Fibroblast of lung (primary cell): ENCODE measurements at regions not wholly inside any gene's neighbourhood (a gene's known extent, or its start where the extent isn't known, plus 50 kb on each side); places are given as distances from the start of the nearest gene placed in this dataset.

ENCODE experiments used
- DNase-seq, 2 donors: peaks; one replicate each; pipeline versions ENCODE4 v3.0.0 to v3.0.0-alpha.2; 2010; ENCODE audit warnings: low read depth in 2 of 2
- H2AFZ ChIP-seq: 2 replicates; pipeline ENCODE4 v1.5.1; 2012; ENCODE audit warnings: low read length, control low read depth, inconsistent platforms
- H3K27ac ChIP-seq: 2 replicates; pipeline ENCODE4 v1.5.1; 2011; ENCODE audit warnings: low read length, control low read depth; ENCODE audit not compliant: insufficient read depth
- H3K27me3 ChIP-seq: 2 replicates; pipeline ENCODE4 v1.5.1; 2011; ENCODE audit warnings: mild to moderate bottlenecking, low read length; ENCODE audit not compliant: control insufficient read depth, insufficient read depth
- H3K36me3 ChIP-seq: 2 replicates; pipeline ENCODE4 v1.5.1; 2011; ENCODE audit warnings: low read length; ENCODE audit not compliant: control insufficient read depth, insufficient read depth
- H3K4me1 ChIP-seq: 2 replicates; pipeline ENCODE4 v1.5.1; 2011; ENCODE audit warnings: low read length; ENCODE audit not compliant: control insufficient read depth, insufficient read depth; ENCODE audit errors: extremely low read depth
- H3K4me2 ChIP-seq: 2 replicates; pipeline ENCODE4 v1.5.1; 2011; ENCODE audit warnings: low read length, control low read depth; ENCODE audit not compliant: insufficient read depth; ENCODE audit errors: extremely low read depth
- H3K4me3 ChIP-seq, 4 experiments: fragments of 200-600 bp in 1 of 4; sonication (generic) in 1 of 4; replicated peaks in 1 of 4; 2 replicates each; pipeline ENCODE4 v1.5.1; 2011 to 2016; ENCODE audit warnings: low read length in 4 of 4, low read depth in 3 of 4, mild to moderate bottlenecking in 3 of 4, control low read depth in 2 of 4, inconsistent platforms in 1 of 4, mixed read lengths in 1 of 4; ENCODE audit not compliant: insufficient read depth in 1 of 4; ENCODE audit errors: control extremely low read depth in 1 of 4
- H3K79me2 ChIP-seq: 2 replicates; pipeline ENCODE4 v1.5.1; 2012; ENCODE audit warnings: mild to moderate bottlenecking, low read length, inconsistent platforms; ENCODE audit not compliant: control insufficient read depth, insufficient read depth
- H3K9ac ChIP-seq: 2 replicates; pipeline ENCODE4 v1.5.1; 2011; ENCODE audit warnings: mild to moderate bottlenecking, low read length, control low read depth; ENCODE audit not compliant: insufficient read depth
- H3K9me3 ChIP-seq: 2 replicates; pipeline ENCODE4 v1.5.1; 2012; ENCODE audit warnings: low read depth, low read length; ENCODE audit not compliant: control insufficient read depth, insufficient read depth
- H4K20me1 ChIP-seq: 2 replicates; pipeline ENCODE4 v1.5.1; 2011; ENCODE audit warnings: low read length; ENCODE audit not compliant: control insufficient read depth, insufficient read depth; ENCODE audit errors: extremely low read depth
- EZH2 ChIP-seq: IDR thresholded peaks from 2 replicates; pipeline ENCODE4 v1.5.1; 2012; ENCODE audit warnings: low read length, control low read depth, mild to moderate bottlenecking; ENCODE audit errors: missing control alignments
- TF ChIP-seq, protein P1 (sequence below), 2 donors: IDR thresholded peaks in 1 of 2; conservative IDR thresholded peaks in 1 of 2; 1 replicate in 1 of 2; 2 replicates in 1 of 2; pipeline ENCODE4 v1.5.1; 2011 to 2012; ENCODE audit warnings: low read length in 2 of 2, control low read depth in 1 of 2, inconsistent platforms in 1 of 2, low read depth in 1 of 2, mild to moderate bottlenecking in 1 of 2

DNA sequence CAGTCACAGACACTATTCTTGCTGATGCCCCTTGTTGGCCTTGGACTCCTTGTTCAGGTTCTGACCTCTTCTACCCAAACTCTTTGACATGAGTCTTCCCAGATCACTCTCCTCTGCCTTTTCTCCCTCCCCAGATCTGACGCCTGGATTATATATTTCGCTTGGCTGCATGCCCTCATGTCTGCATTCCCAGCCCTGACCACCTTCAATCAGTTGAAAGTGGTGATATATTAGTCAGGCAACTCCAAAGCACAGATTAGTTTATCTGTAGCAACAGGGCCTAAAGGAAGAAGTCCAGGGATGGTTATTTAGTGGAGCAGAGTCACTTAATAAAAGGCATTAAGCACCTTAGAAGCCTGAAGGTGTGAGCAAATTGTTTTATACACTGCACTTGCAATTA lies 110.0 kb upstream of the GUCA2B start:
- no peaks in the 10 kb centered on the region for H4K20me1 ChIP-seq
- no peak overlapping the region for H3K27ac ChIP-seq
- no peak overlapping the region for H3K4me3 ChIP-seq
- no peaks in the 10 kb centered on the region for H3K36me3 ChIP-seq
- DNase-seq: no peak
- H3K9ac ChIP-seq: no peak overlapping the region
- no peaks in the 10 kb centered on the region for H3K27me3 ChIP-seq
- no peaks in the 10 kb centered on the region for H3K9me3 ChIP-seq
- H2AFZ ChIP-seq: no peak overlapping the region
- no peaks in the 10 kb centered on the region for H3K4me1 ChIP-seq
- TF ChIP-seq EZH2: no peak
- TF ChIP-seq, protein P1, sequence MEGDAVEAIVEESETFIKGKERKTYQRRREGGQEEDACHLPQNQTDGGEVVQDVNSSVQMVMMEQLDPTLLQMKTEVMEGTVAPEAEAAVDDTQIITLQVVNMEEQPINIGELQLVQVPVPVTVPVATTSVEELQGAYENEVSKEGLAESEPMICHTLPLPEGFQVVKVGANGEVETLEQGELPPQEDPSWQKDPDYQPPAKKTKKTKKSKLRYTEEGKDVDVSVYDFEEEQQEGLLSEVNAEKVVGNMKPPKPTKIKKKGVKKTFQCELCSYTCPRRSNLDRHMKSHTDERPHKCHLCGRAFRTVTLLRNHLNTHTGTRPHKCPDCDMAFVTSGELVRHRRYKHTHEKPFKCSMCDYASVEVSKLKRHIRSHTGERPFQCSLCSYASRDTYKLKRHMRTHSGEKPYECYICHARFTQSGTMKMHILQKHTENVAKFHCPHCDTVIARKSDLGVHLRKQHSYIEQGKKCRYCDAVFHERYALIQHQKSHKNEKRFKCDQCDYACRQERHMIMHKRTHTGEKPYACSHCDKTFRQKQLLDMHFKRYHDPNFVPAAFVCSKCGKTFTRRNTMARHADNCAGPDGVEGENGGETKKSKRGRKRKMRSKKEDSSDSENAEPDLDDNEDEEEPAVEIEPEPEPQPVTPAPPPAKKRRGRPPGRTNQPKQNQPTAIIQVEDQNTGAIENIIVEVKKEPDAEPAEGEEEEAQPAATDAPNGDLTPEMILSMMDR (conservative IDR thresholded peaks at IDR 0.05 in 1 of 2, IDR thresholded peaks at IDR 0.05 in 1 of 2; ENCODE audit: low read depth in 1 of 2, low read length in 2 of 2): no peak
- no peak overlapping the region for H3K4me2 ChIP-seq
- no peaks in the 10 kb centered on the region for H3K79me2 ChIP-seq

DNA sequence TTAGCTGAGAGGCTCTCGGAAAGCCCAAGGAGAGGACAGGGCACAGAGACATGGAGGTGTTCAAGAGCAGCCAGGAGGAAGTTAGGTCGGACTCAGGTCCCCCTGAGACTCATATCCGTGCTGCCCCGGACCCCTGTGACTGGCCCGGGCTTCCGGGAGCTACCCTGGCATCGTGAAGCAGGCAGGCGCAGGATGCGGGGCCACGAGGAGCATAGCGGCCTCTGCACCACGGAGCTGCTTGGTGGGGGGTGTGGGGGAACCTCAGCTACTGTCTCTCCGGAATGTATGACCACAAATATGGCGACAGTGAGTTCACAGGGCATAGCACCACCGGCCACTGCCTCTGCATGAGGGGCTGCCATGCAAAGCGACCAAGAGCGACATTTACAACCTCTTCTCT lies 112.2 kb upstream of the GUCA2B start:
- no peak for TF ChIP-seq EZH2
- TF ChIP-seq, protein P1 (conservative IDR thresholded peaks at IDR 0.05 in 1 of 2, IDR thresholded peaks at IDR 0.05 in 1 of 2; ENCODE audit: low read depth in 1 of 2, low read length in 2 of 2): no peak
- Histone ChIP-seq H3K4me1 (no peaks in the 10 kb centered on the region), H3K4me2 (no peak overlapping the region), H3K79me2 (no peaks in the 10 kb centered on the region), H3K36me3 (no peaks in the 10 kb centered on the region), H3K4me3 (no peak overlapping the region), H3K27ac (no peak overlapping the region), H4K20me1 (no peaks in the 10 kb centered on the region), H3K27me3 (no peaks in the 10 kb centered on the region), H3K9ac (no peak overlapping the region), H2AFZ (no peak overlapping the region), H3K9me3 (no peaks in the 10 kb centered on the region)
- no peak for DNase-seq

DNA sequence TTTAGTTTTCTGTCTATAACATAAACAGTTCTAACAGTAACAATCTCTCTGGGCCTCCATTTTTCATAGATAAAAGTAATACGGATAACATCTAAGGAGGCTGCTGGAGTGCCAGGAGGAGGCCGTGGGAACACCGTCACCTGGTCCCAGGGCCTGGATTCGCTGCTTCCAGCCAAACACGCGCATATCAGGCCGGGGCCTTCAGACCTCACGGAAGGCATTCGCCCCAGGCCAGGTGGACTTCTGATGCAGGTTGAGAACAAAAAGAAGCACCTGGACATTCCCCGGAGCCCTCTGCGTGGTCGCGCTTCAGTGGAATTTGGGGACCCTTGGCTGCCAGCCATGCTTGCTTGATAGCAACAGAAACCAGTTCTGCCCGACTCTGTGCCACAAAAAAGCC lies 113.1 kb upstream of the GUCA2B start:
- Histone ChIP-seq H3K4me3 (no peak overlapping the region), H3K4me1 (no peaks in the 10 kb centered on the region), H3K27me3 (no peaks in the 10 kb centered on the region), H4K20me1 (no peaks in the 10 kb centered on the region), H3K4me2 (no peak overlapping the region), H2AFZ (no peak overlapping the region), H3K36me3 (no peaks in the 10 kb centered on the region), H3K9ac (no peak overlapping the region), H3K9me3 (no peaks in the 10 kb centered on the region), H3K79me2 (no peaks in the 10 kb centered on the region), H3K27ac (no peak overlapping the region)
- no peak for DNase-seq
- TF ChIP-seq, protein P1 (conservative IDR thresholded peaks at IDR 0.05 in 1 of 2, IDR thresholded peaks at IDR 0.05 in 1 of 2; ENCODE audit: low read depth in 1 of 2, low read length in 2 of 2): no peak
- no peak for TF ChIP-seq EZH2
